H1 (cell line): ENCODE measurements at regions not wholly inside any gene's neighbourhood (a gene's known extent, or its start where the extent isn't known, plus 50 kb on each side); places are given as distances from the start of the nearest gene placed in this dataset.

ENCODE experiments used
- ASH2L ChIP-seq: fragments of 200-600, 300-600 bp; sonication (generic); IDR thresholded peaks from one replicate; pipeline ENCODE4 v1.7.1; 2017; ENCODE audit warnings: low read length
- ATF3 ChIP-seq: IDR thresholded peaks from 2 replicates; pipeline ENCODE4 v1.6.1; 2011; ENCODE audit warnings: low read depth, mild to moderate bottlenecking, low read length; ENCODE audit not compliant: insufficient read depth
- CTCF ChIP-seq, 3 experiments: IDR thresholded peaks; 1 replicate in 2 of 3; 2 replicates in 1 of 3; pipeline versions ENCODE4 v1.5.1 to v1.6.1; 2011; ENCODE audit warnings: low read length in 3 of 3, mild to moderate bottlenecking in 3 of 3, inconsistent platforms in 2 of 3, low read depth in 1 of 3, moderate library complexity in 1 of 3; ENCODE audit not compliant: insufficient read depth in 1 of 3; ENCODE audit errors: control extremely low read depth in 1 of 3
- GABPA ChIP-seq: IDR thresholded peaks from 2 replicates; pipeline ENCODE4 v1.6.1; 2011; ENCODE audit warnings: mild to moderate bottlenecking, low read length, moderate library complexity, borderline replicate concordance; ENCODE audit not compliant: insufficient read depth
- POLR2AphosphoS5 ChIP-seq: IDR thresholded peaks from 2 replicates; pipeline ENCODE4 v1.6.1; 2011; ENCODE audit warnings: low read depth, low read length
- SIN3A ChIP-seq, 2 experiments: IDR thresholded peaks in 1 of 2; conservative IDR thresholded peaks in 1 of 2; 2 replicates each; pipeline ENCODE4 v1.6.1; 2011 to 2012; ENCODE audit warnings: low read length in 2 of 2, improper control_type of control experiment in 1 of 2, low read depth in 1 of 2, mild to moderate bottlenecking in 1 of 2

GRCh38 chr1:69223156-69223555 is 344.6 kb upstream of the LRRC7 start:
- no peak for TF ChIP-seq GABPA
- TF ChIP-seq ATF3, result no peak
- TF ChIP-seq ASH2L, result no peak
- no peak for TF ChIP-seq POLR2AphosphoS5
- no peak for TF ChIP-seq CTCF (IDR thresholded peaks at IDR 0.05; ENCODE audit: control extremely low read depth in 1 of 3, insufficient read depth in 1 of 3, low read depth in 1 of 3, low read length in 3 of 3)
- TF ChIP-seq SIN3A (conservative IDR thresholded peaks at IDR 0.05 in 1 of 2, IDR thresholded peaks at IDR 0.05 in 1 of 2; ENCODE audit: low read depth in 1 of 2, low read length in 2 of 2), result no peak
